MCF 10A (cell line): ENCODE measurements at regions not wholly inside any gene's neighbourhood (a gene's known extent, or its start where the extent isn't known, plus 50 kb on each side); places are given as distances from the start of the nearest gene placed in this dataset.
A peak's percentile ranks its signal among the peaks of the same experiment; 100 is the strongest.

Experiments used
- BruUV-seq: library from RNA; stranded (reverse); fragments of 400-500 nt; replicated peaks from 2 replicates; lab custom pipeline; 2021; lab: Mats Ljungman, UMichigan
- CTCF ChIA-PET: fragments of 300-600 bp; sonication (Branson Sonifier 250); formaldehyde crosslinking; extraction: SDS; loops from one replicate; lab custom pipeline; 2021; ENCODE audit warnings: antibody characterized with exemption, inconsistent platforms; lab: Yijun Ruan, JAX
- POLR2A ChIA-PET: fragments of 300-600, 350-650 bp; sonication (Branson Sonifier 250); formaldehyde crosslinking; extraction: SDS; loops from one replicate; lab custom pipeline; 2020; ENCODE audit warnings: antibody characterized with exemption, inconsistent platforms; lab: Yijun Ruan, JAX
- DNase-seq: peaks from one replicate; pipeline ENCODE4 v3.0.0-alpha.2; 2018; ENCODE audit not compliant: unreplicated experiment
- H3K27ac Mint-ChIP-seq: one replicate; pipeline ENCODE4 v1.8.0; 2022; ENCODE audit warnings: mild to moderate bottlenecking, low read depth, mixed read lengths; ENCODE audit not compliant: unreplicated experiment
- H3K27me3 Mint-ChIP-seq: one replicate; pipeline ENCODE4 v1.8.0; 2022; ENCODE audit warnings: mixed read lengths; ENCODE audit not compliant: insufficient read depth, unreplicated experiment
- H3K36me3 Mint-ChIP-seq: one replicate; pipeline ENCODE4 v1.8.0; 2022; ENCODE audit warnings: mild to moderate bottlenecking, moderate library complexity, mixed read lengths; ENCODE audit not compliant: insufficient read depth, unreplicated experiment
- H3K4me1 Mint-ChIP-seq: one replicate; pipeline ENCODE4 v1.8.0; 2022; ENCODE audit warnings: mixed read lengths; ENCODE audit not compliant: insufficient read depth, unreplicated experiment
- H3K4me3 Mint-ChIP-seq: one replicate; pipeline ENCODE4 v1.8.0; 2022; ENCODE audit warnings: mild to moderate bottlenecking, moderate library complexity, mixed read lengths; ENCODE audit not compliant: unreplicated experiment
- H3K9me3 Mint-ChIP-seq: one replicate; pipeline ENCODE4 v1.8.0; 2022; ENCODE audit warnings: mixed read lengths; ENCODE audit not compliant: unreplicated experiment
- CTCF ChIP-seq: fragments of 200-600 bp; IDR thresholded peaks from one replicate; pipeline ENCODE4 v1.8.0; 2022; ENCODE audit warnings: antibody characterized with exemption, mild to moderate bottlenecking; ENCODE audit not compliant: unreplicated experiment
- intact Hi-C: fragments of 100-400 bp; cut with micrococcal nuclease; formaldehyde crosslinking; loops from 2 replicates; pipeline ENCODE4 v1.14.1; 2022

GRCh38 chr4:85228264-85228663 lies 246.7 kb upstream of the ARHGAP24 start:
- Mint-ChIP-seq H3K36me3 (no peaks in the 10 kb centered on the region), H3K27me3 (no peaks in the 10 kb centered on the region), H3K4me1 (no peaks in the 10 kb centered on the region), H3K9me3 (no peaks in the 10 kb centered on the region), H3K27ac (no peak overlapping the region), H3K4me3 (no peak overlapping the region)
- ChIA-PET CTCF (interaction anchor here (1.3 kb wide), 1 partner anchor 15 kb away, joined by 6 read pairs; no protein-coding TSS in a partner anchor), POLR2A (no interaction called here)
- intact Hi-C loops: no loop called here
- DNase-seq: peak; percentile 1
- BruUV-seq: no TSS peak
- TF ChIP-seq CTCF: no peak

- H3K4me3 Mint-ChIP-seq: no peak overlapping the region
- no peak overlapping the region for H3K27ac Mint-ChIP-seq
- no peak for DNase-seq
- no peaks in the 10 kb centered on the region for H3K36me3 Mint-ChIP-seq
- ChIA-PET CTCF (no interaction called here), POLR2A (no interaction called here)
- no peaks in the 10 kb centered on the region for H3K27me3 Mint-ChIP-seq
- BruUV-seq: no TSS peak
- no peaks in the 10 kb centered on the region for H3K4me1 Mint-ChIP-seq
- peaks cover 2% of the 10 kb centered on the region for H3K9me3 Mint-ChIP-seq
- no peak for TF ChIP-seq CTCF
- intact Hi-C loops: no loop called here
Measured at GRCh38 chr4:85233516-85233915, 241.4 kb upstream of the ARHGAP24 start.

GRCh38 chr4:85243857-85244256 lies 231.1 kb upstream of the ARHGAP24 start:
- POLR2A ChIA-PET: no interaction called here
- Mint-ChIP-seq H3K4me3 (no peak overlapping the region), H3K27me3 (no peaks in the 10 kb centered on the region), H3K36me3 (no peaks in the 10 kb centered on the region), H3K4me1 (no peaks in the 10 kb centered on the region), H3K27ac (no peak overlapping the region), H3K9me3 (peaks cover 12% of the 10 kb centered on the region)
- intact Hi-C loops: no loop called here
- no TSS peak for BruUV-seq
- DNase-seq: no peak
- no peak for TF ChIP-seq CTCF
- CTCF ChIA-PET: interaction anchor here (0.9 to 1.5 kb wide), 2 partner anchors 14 to 125 kb away, joined by 3 to 6 read pairs; no protein-coding TSS in a partner anchor

GRCh38 chr4:85244638-85245037 lies 230.3 kb upstream of the ARHGAP24 start:
- intact Hi-C loops: no loop called here
- no TSS peak for BruUV-seq

More at GRCh38 chr4:85244638-85245037, 230.3 kb upstream of the ARHGAP24 start:
- peaks cover 8% of the 10 kb centered on the region for H3K9me3 Mint-ChIP-seq
- ChIA-PET CTCF (interaction anchor here (0.8 to 1.1 kb wide), 3 partner anchors 13 to 123 kb away, joined by 3 to 4 read pairs (median 3); no protein-coding TSS in a partner anchor), POLR2A (no interaction called here)
- no peak overlapping the region for H3K27ac Mint-ChIP-seq
- TF ChIP-seq CTCF: no peak
- no peaks in the 10 kb centered on the region for H3K27me3 Mint-ChIP-seq
- H3K4me3 Mint-ChIP-seq: no peak overlapping the region
- no peaks in the 10 kb centered on the region for H3K36me3 Mint-ChIP-seq
- no peaks in the 10 kb centered on the region for H3K4me1 Mint-ChIP-seq
- DNase-seq: no peak
